DMS79 (cell line): ENCODE measurements at regions not wholly inside any gene's neighbourhood (a gene's known extent, or its start where the extent isn't known, plus 50 kb on each side); places are given as distances from the start of the nearest gene placed in this dataset.

ENCODE experiments used
- DNase-seq: peaks from one replicate; lab custom pipeline; 2025; lab: John Stamatoyannopoulos, UW

DNA sequence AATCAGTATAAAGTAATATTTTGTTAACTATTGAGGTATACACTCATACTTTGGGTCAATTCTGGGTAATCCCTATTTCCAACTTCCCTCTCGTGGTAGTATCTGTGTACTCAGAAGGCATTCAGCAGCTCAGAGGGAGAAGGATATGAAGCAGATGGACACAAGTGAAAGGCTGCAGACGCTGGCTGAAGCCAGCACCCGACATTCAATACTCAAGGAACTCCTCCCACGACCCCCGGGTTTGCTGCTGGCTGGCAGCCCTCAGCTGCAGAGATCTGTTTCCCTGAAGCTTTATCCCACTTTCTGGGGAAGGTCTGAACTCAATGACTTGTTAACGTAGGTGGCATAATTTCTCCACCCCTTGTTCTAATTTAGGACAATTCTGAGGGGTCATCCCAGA, 847.3 kb upstream of the SOX11 start:
- no peak for DNase-seq

DNA sequence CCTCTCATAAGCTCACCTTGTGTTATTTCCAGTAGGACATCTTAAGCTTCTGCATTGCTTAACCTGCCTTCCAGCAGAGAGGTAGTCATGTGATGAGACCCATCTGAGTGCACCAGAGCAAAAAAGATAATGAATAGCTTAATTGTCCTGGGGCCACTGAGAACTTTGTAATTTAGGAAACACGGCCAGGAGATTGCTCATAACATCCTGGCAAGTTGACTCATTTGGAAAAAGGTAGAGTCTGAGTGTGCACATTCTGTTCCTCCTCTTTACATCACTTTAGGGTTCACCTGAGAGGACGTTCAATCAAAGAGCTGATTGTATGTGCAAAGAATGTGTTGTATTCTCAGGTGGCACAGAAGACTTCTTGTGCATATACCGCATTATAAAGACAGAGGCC, 830.2 kb upstream of the SOX11 start:
- DNase-seq, result no peak

DNA sequence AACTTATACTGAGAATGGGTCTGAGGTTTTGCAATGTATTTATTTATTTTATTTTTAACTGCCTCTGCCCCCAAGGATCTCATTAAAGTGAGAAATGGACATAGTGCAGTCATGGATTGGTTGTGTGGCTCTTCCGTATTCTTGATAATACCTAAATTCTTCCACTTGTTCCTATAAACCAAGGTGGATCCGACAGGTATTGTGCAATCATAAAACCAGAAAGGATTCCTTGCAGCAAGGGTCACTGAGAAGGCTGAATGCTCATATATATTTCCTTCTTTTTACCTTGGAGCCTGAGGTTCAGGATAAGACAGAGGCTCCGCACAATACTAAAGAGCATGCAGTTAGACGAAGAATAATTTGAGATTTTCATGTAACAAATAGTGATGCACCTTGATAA, 826.0 kb upstream of the SOX11 start:
- no peak for DNase-seq

DNA sequence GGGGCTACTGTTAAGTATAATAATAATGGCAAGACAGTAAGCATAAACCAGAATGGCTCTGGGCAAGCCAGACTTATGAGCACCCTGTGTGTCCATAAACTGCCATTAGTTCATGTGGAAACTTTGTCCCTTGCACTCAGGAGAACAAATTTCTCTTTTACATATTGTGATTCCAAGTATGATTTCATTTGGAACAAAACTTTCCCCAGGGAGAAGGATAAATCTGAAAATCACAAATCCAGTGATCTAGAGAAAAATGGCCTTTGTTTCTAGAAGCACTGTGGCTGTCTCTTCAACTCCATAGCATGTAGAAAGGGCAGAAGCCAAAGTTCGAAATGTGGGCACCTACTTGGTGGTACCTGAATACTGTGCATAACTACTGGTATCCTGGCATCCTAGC, 823.7 kb upstream of the SOX11 start:
- no peak for DNase-seq

DNA sequence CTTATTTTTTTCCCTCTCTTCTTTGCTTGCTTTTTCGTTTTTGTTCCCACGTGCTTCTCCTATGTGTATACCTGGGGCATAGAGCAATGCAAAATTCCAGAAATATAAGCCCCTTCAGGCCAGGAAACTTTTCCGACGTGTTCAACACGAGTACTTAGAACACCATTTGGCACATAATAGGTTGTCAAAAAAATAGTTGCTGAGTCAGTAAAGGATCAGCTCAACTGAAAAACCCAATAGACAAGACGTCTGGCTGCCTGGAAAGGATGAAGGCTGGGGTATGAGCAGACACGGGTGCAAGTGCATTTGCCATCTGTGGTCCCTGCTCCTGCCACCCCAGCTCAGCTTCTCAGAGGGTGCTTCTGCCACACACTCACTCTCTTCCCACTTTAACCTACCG, 823.0 kb upstream of the SOX11 start:
- no peak for DNase-seq

DNA sequence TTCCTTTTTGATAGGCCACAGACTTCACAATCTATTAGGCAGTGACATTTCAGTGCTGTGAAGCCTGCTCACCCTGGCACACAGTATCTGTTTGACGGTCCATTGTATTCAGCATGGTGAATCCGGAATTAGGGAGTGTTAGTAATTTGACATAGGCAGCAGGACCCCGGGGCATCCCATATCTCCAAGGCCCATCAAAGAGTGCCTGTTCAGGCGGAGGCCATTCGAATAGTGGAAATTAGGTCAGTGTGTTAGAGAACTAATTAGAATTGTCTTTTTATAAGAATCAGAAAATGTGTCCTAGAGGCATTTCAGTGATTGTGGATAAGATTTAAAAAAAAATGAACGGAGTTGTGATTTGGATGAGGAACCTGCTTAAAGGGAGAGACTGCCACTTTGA, 818.8 kb upstream of the SOX11 start:
- DNase-seq, result no peak

DNA sequence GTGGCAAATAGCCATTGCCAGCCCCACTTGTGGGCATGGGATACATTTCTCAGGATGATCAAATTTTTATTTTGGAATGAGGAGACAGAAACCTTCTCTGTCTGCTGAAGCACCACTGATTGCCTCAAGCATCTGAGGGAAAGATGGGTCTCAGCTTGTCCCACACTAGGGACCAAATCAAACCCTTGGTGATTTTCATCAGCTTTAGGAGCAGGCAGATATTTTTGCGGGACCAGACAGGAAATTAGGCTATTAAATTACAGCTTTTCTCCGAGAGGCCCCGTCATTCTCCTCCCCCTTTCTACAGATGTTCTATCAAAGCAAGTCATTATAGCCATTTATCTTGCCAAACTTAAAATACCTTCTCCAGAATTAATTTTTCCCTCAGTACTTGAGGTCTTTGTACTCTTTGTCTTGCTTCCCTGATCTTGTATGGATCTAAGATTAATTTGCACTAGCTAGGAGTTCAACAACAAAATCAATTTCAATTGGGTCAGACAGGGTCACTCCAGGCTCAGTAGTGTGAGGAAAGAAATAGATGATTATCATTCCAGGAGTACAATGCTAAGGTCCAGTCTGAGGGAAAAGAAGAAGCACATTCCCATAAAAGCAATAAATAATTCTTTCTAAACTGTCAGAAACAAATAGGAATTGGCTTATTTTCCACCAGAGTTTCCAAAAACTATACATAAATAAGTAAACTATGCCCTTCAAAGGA, 818.1 kb upstream of the SOX11 start:
- DNase-seq, result no peak

DNA sequence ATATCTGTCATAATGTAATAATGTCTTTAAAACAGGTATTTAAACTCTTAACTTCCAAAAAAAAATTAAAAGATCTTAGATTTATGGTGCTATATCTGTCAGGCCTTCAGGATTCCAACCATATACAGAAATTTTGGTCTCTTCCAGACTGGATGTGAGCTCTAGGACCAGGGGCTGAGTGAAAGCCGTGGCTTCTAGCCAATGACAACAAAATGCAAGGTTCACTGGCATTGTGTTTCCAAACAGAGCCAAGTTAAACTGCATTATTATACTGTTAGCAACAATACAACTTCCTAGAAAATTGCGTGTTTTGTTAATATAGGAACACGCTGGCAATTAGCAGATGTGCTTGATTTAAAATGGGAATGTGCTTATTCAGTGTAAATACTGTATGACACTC, 809.8 kb upstream of the SOX11 start:
- DNase-seq, result no peak

DNA sequence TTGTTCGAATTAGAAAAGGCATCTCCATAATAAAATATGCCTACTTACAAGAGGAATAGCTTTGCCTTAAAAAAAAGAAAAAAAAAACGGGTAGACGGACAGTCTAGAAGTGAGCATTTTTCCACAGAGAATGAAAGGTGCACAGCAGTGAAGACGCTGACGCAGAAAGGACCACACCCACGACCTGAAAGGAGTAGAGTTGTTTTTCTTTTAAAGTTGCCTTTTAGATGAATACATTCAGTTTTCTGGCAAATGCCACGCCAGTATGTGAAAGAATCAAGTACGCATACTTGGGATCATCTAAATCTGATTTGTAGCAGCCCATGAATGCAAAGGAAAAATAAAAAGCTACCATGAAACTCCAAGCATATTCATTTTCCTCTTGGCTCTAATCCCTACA, 809.2 kb upstream of the SOX11 start:
- DNase-seq, result no peak

DNA sequence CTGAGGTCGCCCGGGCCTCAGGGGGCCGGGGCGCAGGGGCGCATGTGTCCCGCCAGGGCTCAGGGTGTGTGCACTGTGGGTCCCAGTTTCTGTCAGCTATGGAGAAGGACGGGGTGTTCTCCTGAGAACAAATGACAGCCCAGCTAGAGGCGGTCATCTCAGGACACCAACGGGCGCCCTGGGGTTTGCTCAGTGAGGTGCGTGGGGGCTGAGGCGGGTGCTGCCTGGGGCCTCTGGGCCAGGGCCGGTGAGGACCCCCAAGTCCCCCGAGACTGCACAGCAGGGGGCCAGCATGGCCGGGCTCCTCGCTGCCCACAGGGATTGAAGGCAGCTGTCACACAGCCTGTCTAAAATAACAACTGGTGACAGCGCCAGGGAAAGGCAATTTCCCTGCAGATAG, 808.8 kb upstream of the SOX11 start:
- DNase-seq, result no peak

DNA sequence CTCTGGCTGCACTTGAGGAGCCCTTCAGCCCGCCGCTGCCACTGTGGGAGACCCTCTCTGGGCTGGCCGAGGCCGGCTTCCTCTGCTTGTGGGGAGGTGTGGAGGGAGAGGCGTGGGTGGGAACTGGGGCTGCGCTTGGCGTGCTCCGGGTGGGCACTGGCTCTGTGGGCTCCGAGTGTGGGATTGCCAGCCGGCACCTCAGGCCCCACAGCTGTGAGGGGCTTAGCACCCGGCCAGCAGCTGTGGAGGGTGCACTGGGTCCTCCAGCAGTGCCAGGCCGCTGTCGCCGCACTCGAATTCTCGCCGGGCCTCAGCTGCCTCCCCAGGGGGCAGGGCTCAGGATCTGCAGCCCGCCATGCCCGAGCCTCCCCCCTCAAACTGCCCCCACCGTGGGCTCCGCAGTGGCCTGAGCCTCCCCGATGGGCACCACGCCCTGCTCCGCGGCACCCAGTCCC, 808.0 kb upstream of the SOX11 start:
- DNase-seq, result no peak

DNA sequence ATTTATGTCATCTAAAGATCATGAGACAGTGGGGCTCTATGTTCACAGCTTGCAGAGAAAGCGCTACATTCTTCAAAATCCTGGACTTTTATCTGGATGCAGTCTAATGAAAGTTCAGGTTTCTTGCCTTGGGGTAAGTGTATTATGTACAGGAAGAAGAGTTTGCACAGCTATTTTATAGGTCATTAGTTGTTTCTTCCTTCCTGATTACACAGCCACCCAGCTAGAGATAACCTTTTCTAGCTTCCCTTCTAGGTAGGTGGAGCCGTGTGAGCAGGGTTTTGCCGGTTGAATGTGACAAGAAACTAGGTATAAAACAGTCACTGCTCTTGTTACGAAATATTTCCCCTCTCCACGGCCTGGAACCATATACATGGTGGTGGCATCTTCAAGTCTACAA, 800.8 kb upstream of the SOX11 start:
- no peak for DNase-seq

DNA sequence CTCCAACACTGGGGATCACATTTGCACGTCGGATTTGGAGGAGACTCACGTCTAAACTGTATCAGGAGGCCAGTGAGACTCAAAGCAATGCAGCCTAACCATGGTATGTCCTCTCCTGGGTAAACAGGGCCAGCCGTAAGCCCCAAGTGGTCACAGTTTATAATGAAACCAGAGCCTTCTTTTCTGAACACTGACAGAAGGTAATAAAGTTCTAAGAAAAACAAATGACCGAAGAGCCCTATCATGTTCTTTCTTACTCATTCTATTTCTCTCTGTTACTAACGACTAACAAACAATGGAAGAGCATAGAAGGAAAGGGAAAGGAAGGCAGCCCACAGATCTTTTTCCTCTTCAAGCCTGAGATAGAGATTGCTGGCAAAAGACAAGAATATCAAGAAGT, 796.8 kb upstream of the SOX11 start:
- no peak for DNase-seq

DNA sequence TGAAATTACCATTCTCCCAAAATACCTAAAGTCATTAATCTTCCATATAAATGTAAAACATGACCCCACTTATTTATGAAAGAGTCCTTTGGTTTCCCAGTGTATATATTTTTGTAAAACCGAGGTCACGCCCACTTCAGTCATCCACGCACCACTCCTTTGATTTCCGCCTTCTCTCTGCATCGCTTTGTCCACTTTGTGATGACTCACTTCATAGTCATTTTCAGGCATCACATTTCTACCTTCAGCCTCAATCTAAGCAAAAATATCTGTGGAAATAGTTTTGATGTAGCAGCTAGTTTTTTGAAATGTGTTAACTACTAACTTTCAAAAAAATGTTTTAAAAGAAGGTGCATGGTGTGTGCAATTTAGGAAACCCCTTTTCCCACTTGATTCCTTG, 793.5 kb upstream of the SOX11 start:
- DNase-seq, result no peak

DNA sequence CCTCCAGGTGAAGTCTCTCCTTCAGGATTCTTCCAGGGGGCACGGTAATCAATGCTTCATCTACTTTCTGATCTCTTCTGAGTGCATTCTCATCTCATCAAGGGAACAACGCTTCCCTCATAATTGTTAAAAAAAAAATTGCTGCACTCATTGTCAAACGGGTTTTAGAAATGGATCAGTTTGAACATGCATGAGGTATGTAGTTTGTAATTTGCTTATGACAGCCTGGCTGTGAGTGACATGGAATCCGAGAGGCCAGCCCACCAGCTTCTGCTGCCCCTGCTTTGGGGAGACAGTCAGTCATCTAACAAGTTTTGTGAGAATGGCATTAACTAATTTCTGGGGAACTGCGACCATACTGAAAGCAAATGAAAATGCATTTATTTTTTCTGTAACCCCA, 791.9 kb upstream of the SOX11 start:
- no peak for DNase-seq

DNA sequence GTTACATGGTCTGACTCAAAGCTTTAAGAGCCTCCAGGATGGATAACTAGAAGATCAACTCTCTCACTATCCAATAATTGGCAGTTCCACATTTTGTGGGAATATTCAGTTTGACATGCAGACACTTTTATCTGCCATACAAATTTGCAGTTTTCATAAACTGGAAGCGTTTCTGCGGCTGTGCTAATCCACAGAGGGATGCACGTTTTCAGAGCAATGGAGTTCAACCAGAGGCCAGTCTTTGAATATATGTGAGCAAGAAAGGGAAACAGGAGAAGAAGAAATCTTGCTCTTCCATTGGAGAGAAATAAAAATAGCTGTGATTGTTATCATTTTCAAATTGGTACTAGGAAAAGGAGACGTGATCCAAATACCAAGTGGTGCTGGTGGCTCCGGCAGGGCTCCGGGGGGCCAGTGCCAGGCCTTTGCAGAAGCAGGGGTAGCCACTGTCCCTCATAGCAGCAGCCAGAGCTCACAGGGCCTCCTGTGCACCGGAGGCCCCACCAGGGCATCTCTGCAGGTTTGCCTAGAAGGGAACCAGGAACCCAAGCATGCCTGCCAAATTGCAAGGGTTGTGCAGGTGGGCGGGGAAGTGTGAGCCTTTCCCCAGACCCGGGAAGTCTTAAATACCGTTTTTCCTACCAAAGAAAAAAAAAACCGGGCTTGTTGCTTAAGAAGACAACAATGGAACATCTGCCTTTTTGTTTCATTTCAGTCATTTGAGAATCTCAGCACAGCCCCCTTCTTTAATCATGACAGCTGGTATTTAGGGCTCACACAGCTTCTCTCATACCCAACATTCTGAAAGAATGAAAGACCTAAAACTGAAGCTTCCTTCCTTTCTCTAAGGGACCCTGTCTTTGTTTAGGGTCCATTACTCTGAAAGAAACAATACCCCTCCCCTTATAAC, 791.1 kb upstream of the SOX11 start:
- no peak for DNase-seq

DNA sequence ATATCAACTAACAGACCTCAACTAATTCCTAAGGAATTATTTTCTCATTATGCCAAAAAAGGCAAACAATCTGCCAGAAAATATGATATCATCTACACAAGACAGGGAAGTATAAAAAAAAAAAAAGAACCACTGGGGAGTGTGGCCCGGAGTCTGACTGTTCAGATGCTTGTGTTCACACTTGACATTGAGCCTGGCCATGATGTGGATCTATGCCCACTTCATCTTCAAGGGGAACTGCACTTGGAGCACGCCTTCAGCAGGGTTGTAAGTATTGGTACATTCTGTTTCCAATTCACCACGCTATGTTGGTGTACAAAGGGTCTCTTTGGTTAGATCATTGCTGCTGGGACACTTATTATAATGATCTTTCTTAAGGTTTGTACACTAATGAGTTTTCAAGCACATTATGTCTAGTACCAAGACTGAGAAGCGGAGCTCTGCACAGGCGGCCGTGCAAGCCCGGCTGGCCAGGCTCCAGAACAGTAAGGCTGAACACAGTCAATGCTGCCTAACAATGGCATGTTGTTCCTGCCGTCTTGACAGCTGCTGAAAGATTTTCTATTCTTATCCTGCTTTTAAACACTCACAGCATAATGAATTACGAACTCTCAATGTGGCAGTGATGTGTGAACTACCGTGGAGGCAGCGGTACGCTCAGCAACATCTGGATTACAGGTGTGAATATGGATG, 788.4 kb upstream of the SOX11 start:
- peak; percentile 87 for DNase-seq

DNA sequence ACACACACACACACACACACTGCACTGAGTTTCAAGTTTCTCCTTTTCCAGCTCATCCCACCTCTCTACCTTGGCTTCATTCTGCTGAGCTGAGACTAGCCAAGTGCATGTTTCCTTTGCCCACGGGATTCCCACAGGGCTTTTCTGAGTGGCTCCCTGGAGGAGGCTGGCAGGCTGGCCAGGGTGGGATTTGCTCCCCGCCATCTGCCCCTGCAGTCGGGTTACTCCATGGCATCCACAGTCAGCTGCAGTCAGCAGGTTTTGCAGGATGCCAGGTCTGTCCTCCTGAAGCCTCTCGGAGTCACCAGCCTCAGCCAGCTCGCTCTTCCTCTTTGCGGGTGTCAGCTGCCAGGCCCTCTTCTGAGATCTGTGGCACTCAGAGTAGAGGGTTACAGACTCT, 783.7 kb upstream of the SOX11 start:
- peak; percentile 51 for DNase-seq

DNA sequence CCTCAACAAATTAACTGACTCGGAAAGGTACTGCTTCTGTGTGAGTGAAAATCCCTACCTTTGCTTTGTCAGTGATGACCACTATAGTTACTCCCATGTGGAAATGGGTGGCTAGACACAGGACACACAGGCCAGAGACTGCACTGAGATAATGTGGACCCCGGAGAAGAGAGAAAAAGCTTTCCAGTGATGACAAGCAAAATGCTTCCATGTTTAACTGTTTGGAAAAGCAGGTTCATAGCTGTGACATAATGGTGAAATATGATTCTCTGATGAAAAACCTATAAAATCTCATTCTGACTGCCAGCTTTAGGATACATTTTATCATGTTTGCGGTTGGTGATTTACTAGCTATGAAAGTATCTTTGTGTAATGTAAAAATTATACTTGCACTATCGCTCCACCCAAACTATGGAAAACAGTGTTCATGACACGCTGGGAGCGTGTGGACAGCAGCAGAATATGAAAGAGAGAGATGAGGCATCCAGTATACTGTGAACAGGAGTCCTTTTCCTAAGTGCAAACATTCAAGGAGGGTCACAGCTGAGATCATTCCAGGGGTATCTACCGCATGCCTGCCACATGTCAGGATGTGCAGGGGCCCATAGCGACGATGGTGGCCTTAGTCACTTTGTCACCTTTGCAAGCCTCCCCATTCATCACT, 782.7 kb upstream of the SOX11 start:
- no peak for DNase-seq

DNA sequence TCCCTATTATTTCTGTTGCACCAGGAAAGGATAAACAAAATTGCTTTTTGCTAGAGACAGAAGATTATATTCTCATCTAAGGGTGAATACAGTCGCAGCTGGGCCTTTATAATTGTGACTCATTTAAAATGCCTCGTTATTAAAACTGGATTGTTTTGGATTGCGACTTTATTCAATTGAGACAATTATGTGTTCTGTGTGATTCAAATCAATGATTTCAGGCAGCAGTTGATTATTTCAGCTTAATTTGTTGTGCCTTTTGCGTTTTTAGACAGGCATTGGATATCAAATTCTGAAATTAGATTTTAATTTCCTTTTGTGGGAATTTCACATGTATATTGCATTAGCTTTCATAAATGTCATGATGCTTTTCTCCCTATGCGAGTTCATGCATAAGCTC, 778.1 kb upstream of the SOX11 start:
- DNase-seq, result no peak

DNA sequence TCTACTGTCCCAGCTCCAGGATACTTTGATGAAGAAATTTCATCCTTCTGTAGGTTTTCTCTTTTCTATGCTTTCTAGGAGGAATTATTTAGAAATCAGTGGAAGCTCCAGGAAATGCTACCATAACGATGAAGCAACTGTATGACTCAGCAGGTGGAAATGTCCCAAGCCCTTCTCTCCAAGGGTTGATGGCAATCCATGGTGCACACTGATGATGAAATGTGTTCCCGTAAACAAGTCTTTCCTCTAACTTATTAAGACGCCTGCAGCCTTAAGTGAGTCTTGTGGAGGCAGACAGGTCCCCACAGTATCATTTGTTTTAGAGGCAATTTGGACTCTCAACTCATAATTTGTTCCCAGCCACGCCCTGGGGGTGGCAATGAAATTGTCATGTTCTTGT, 777.6 kb upstream of the SOX11 start:
- no peak for DNase-seq

DNA sequence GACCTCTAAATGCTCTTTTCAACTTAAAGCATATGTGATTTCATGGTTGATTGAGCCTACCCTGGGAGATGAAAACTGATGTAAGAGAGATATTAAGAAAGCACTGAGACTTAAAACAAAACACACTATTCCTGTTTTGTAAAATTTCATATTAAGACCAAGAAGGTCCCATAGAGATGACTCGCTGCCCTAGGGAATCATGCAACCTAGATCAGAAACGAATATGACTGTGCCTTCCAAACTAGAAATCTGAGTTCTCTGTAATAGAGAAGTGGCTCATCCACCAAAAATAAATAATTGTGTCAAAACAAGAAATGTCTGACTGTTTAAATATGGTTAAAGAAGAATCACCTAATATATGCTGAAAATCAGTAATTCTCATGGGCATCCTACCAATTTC, 776.8 kb upstream of the SOX11 start:
- no peak for DNase-seq
